Esophagus (tissue), 2 donors: ENCODE measurements at regions not wholly inside any gene's neighbourhood (a gene's known extent, or its start where the extent isn't known, plus 50 kb on each side); places are given as distances from the start of the nearest gene placed in this dataset.

Experiments used
- H3K27ac ChIP-seq, 2 donors: one replicate each; pipeline ENCODE4 v1.5.1; 2013; ENCODE audit warnings: low read depth in 2 of 2, mild to moderate bottlenecking in 2 of 2, inconsistent platforms in 1 of 2, low read length in 1 of 2, moderate library complexity in 1 of 2
- H3K27me3 ChIP-seq, 2 donors: one replicate each; pipeline ENCODE4 v1.6.1; 2013; ENCODE audit warnings: low read length in 2 of 2, control low read depth in 1 of 2, mild to moderate bottlenecking in 1 of 2; ENCODE audit not compliant: insufficient read depth in 2 of 2, control insufficient read depth in 1 of 2
- H3K36me3 ChIP-seq, 2 donors: one replicate each; pipeline ENCODE4 v1.6.1; 2013; ENCODE audit warnings: low read length in 1 of 2; ENCODE audit not compliant: control insufficient read depth in 2 of 2, insufficient read depth in 2 of 2
- H3K4me1 ChIP-seq, 2 donors: one replicate each; pipeline ENCODE4 v1.6.1; 2013; ENCODE audit warnings: low read length in 1 of 2; ENCODE audit not compliant: control insufficient read depth in 2 of 2, insufficient read depth in 2 of 2
- H3K4me3 ChIP-seq, 2 donors: one replicate each; pipeline ENCODE4 v1.5.1; 2013; ENCODE audit warnings: low read length in 2 of 2, mild to moderate bottlenecking in 2 of 2, low read depth in 1 of 2, moderate library complexity in 1 of 2
- H3K9me3 ChIP-seq, 2 donors: one replicate each; pipeline ENCODE4 v1.6.1; 2013; ENCODE audit warnings: mild to moderate bottlenecking in 2 of 2, low read depth in 1 of 2, low read length in 1 of 2, moderate library complexity in 1 of 2; ENCODE audit not compliant: control insufficient read depth in 2 of 2, insufficient read depth in 1 of 2
- WGBS, 2 donors: extraction: QIAGEN DNeasy Blood & Tissue Kit; methylation state at CpG; one replicate each; pipeline ENCODE4 v1.1.7; 2013; 5-methylcytosine and 5-hydroxymethylcytosine counted together
- donor health status: healthy with polysubstance abuse.
- donor health status: Bipolar disorder and iron deficiency.

DNA sequence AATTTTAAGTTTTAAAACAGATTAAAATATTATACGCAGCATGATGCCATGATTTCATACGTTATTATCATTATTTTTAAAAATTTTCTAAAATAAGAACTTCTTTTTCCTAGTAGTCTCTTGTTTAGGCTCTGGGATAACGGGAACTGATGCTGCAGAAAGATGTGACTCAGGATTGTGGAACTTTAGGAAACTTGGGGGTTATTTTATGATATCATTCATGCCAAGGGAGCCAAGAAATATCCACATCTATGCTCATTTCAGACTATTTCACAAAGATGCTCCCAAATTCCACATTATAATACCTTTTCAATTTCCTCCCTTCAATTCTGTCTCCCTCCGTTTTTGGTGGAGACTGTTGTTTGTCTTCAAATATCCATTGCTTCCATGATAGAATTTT is 236.4 kb downstream of the HS3ST3A1 start:
- WGBS, 2 donors, result 85% methylated on average over 4 of the region's 4 CpGs
- no peaks in the 10 kb centered on the region for H3K36me3 ChIP-seq

GRCh38 chr17:13363771-13364170 is 238.0 kb downstream of the HS3ST3A1 start:
- Histone ChIP-seq H3K27ac (no peak overlapping the region), H3K4me1 (no peaks in the 10 kb centered on the region), H3K4me3 (no peak overlapping the region), H3K27me3 (no peaks in the 10 kb centered on the region), H3K9me3 (no peaks in the 10 kb centered on the region), H3K36me3 (no peaks in the 10 kb centered on the region)
- 36 to 45% methylated on average over 1 of the region's 1 CpG for WGBS, 2 donors

More for the DNA sequence above, 236.4 kb downstream of the HS3ST3A1 start:
- Histone ChIP-seq H3K4me1 (no peaks in the 10 kb centered on the region), H3K9me3 (no peaks in the 10 kb centered on the region), H3K4me3 (no peak overlapping the region), H3K27me3 (no peaks in the 10 kb centered on the region), H3K27ac (no peak overlapping the region)

- Histone ChIP-seq H3K27ac (no peak overlapping the region), H3K4me1 (no peaks in the 10 kb centered on the region), H3K36me3 (no peaks in the 10 kb centered on the region), H3K4me3 (no peak overlapping the region), H3K27me3 (no peaks in the 10 kb centered on the region), H3K9me3 (no peaks in the 10 kb centered on the region)
- 70 to 73% methylated on average over 9 of the region's 9 CpGs for WGBS, 2 donors
Observed at GRCh38 chr17:13362341-13363122, 239.2 kb downstream of the HS3ST3A1 start.

- Histone ChIP-seq H3K27me3 (no peaks in the 10 kb centered on the region), H3K36me3 (no peaks in the 10 kb centered on the region), H3K9me3 (no peaks in the 10 kb centered on the region), H3K4me1 (no peaks in the 10 kb centered on the region), H3K4me3 (no peak overlapping the region), H3K27ac (no peak overlapping the region)
- 77% methylated on average over 5 of the region's 5 CpGs for WGBS, 2 donors
Observed at GRCh38 chr17:13359774-13360173, 242.0 kb downstream of the HS3ST3A1 start.

DNA sequence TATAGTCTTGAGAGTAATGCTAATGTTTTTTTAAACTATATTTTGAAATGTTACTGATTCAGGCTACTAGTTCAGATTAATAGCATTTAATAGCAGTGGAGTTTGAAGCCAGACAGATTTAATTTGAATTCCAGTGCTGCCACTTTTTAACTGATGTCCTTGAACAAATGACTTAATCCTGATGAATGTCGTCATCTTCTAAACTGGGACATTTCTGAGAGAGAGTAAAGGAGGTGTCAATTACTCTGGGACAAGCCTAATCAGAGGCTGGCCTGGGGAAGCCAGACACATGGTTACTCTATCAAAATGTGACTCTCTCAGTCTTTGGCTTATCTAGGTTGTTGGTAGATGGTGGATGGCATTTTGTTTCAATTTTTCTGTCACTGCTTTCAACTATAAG is 246.7 kb downstream of the HS3ST3A1 start:
- WGBS, 2 donors, result 46 to 77% methylated on average over 1 of the region's 1 CpG
- Histone ChIP-seq H3K36me3 (no peaks in the 10 kb centered on the region), H3K4me1 (no peaks in the 10 kb centered on the region), H3K9me3 (no peaks in the 10 kb centered on the region), H3K27ac (no peak overlapping the region), H3K4me3 (no peak overlapping the region), H3K27me3 (no peaks in the 10 kb centered on the region)

- 38 to 48% methylated on average over 5 of the region's 5 CpGs for WGBS, 2 donors
- no peak overlapping the region for H3K27ac ChIP-seq
- H3K4me1 ChIP-seq, result no peaks in the 10 kb centered on the region
- no peaks in the 10 kb centered on the region for H3K36me3 ChIP-seq
- no peaks in the 10 kb centered on the region for H3K27me3 ChIP-seq
- H3K4me3 ChIP-seq, result no peak overlapping the region
- H3K9me3 ChIP-seq, result no peaks in the 10 kb centered on the region
Observed at GRCh38 chr17:13353590-13353989, 248.1 kb downstream of the HS3ST3A1 start.

DNA sequence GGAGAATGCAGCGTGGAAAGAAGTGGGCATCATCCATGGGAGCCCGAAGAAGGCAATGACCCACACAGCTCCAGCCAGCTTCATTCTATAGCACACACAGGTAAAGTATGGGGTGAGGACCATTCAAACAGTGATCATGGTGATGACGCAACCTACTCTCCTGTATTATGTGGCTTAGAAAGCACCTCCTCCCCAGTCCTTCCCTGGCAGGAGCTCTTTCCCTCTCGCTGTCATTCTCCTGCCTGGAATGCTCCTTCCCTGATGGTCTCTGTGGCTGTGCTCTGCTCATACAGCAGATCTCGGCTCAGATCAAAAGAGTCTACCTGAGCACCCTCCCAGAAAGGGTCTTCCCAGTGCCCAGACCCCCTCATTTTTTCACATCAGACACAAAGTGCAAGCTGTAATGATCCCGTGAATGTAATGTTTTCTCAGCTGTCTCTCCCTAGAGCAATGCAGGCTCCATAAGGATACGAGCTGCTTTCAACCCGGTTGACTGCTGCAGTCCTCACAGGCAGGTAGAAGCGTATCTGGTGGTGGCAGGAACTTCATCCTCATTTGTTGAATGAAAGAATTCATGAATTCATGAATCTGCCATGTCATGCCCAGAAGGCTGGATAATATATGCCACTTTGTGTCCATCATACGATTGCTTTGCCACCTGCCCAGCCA is 248.8 kb downstream of the HS3ST3A1 start:
- Histone ChIP-seq H3K4me3 (no peak overlapping the region), H3K9me3 (no peaks in the 10 kb centered on the region), H3K27ac (no peak overlapping the region), H3K36me3 (no peaks in the 10 kb centered on the region), H3K4me1 (no peaks in the 10 kb centered on the region), H3K27me3 (no peaks in the 10 kb centered on the region)
- 74 to 79% methylated on average over 10 of the region's 10 CpGs for WGBS, 2 donors

DNA sequence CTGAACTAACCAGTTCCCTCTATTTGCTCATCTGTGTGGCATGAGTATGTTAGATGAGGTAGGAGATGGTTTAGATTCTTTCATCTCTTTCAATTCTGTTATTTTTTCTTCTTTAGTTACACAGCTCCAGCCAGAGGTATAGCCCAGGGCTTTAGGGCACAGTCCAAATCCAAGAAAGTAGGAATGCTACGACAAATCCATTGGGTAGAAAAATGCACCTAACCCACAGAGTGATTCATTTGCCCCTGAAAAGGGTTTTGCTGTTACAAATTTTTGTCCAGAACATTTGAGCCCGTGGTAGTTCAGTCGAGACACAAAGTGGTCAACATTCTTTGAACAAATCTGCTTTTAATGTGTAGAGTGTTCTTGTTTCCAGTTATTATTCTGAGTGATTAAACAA is 250.7 kb downstream of the HS3ST3A1 start:
- 29 to 44% methylated on average over 3 of the region's 3 CpGs for WGBS, 2 donors
- peaks cover 0 to 8% of the 10 kb centered on the region in 2 donors for H3K9me3 ChIP-seq
- H3K27me3 ChIP-seq, result no peaks in the 10 kb centered on the region
- no peak overlapping the region for H3K4me3 ChIP-seq
- H3K4me1 ChIP-seq, result no peaks in the 10 kb centered on the region
- H3K27ac ChIP-seq, result no peak overlapping the region
- no peaks in the 10 kb centered on the region for H3K36me3 ChIP-seq

GRCh38 chr17:13350466-13350865 is 251.3 kb downstream of the HS3ST3A1 start:
- H3K4me3 ChIP-seq, result no peak overlapping the region
- H3K4me1 ChIP-seq, result no peaks in the 10 kb centered on the region
- peaks cover 0 to 8% of the 10 kb centered on the region in 2 donors for H3K9me3 ChIP-seq
- no peak overlapping the region for H3K27ac ChIP-seq
- no peaks in the 10 kb centered on the region for H3K36me3 ChIP-seq
- H3K27me3 ChIP-seq, result no peaks in the 10 kb centered on the region
- 87 to 89% methylated on average over 9 of the region's 9 CpGs for WGBS, 2 donors
